Fibroblast of lung (primary cell): ENCODE measurements at regions not wholly inside any gene's neighbourhood (a gene's known extent, or its start where the extent isn't known, plus 50 kb on each side); places are given as distances from the start of the nearest gene placed in this dataset.

Experiments used
- CTCF ChIP-seq, 2 donors: IDR thresholded peaks in 1 of 2; conservative IDR thresholded peaks in 1 of 2; 1 replicate in 1 of 2; 2 replicates in 1 of 2; pipeline ENCODE4 v1.5.1; 2011 to 2012; ENCODE audit warnings: low read length in 2 of 2, control low read depth in 1 of 2, inconsistent platforms in 1 of 2, low read depth in 1 of 2, mild to moderate bottlenecking in 1 of 2
- EZH2 ChIP-seq: IDR thresholded peaks from 2 replicates; pipeline ENCODE4 v1.5.1; 2012; ENCODE audit warnings: low read length, control low read depth, mild to moderate bottlenecking; ENCODE audit errors: missing control alignments

- no peak for TF ChIP-seq CTCF (conservative IDR thresholded peaks at IDR 0.05 in 1 of 2, IDR thresholded peaks at IDR 0.05 in 1 of 2; ENCODE audit: low read depth in 1 of 2, low read length in 2 of 2)
- no peak for TF ChIP-seq EZH2
Measured at GRCh38 chr14:101175731-101176534, 272.4 kb upstream of the RTL1 start.
